ENCODE measurements at regions not wholly inside any gene's neighbourhood (a gene's known extent, or its start where the extent isn't known, plus 50 kb on each side); places are given as distances from the start of the nearest gene placed in this dataset.

DNA sequence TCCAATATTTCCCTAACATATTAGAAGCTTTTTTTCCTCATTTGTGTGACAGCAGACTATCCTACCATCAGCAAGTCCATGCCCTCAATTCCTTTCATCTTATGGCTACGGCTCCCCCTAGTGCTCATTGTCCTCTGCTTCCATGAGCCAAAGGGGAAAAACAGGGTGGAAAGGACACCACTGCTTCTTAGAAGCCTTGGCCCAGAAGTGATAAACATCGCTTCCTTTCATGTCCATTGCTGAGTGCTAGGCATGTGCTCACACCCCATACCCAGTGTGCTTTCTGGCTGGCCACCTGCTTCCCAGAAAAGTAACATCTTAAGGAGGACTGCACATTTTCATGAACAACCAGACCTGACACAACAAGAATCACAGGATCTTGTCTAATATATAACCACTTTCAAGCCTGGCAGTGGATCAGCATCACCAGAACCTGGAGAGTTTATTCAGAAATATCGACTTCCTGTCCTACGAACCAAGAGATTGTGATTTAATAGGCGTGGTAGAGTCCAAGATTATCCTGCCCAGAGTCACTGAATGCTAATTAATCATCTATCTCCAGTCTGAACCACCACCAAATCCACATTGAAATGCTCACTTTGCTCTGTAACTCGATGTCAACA is 650.5 kb upstream of the SORCS1 start:
- TF ChIP-seq ZNF132 (tag by site-specific recombination; IDR thresholded peaks at IDR 0.05; ENCODE audit: borderline replicate concordance) (no peak), ZNF350 (tag by site-specific recombination; IDR thresholded peaks at IDR 0.05) (no peak), ZNF292 (tag by site-specific recombination; IDR thresholded peaks at IDR 0.05; ENCODE audit: borderline replicate concordance, low read depth) (no peak), KLF1 (tag by site-specific recombination; IDR thresholded peaks at IDR 0.05) (no peak)
- TF ChIP-seq, protein P1, sequence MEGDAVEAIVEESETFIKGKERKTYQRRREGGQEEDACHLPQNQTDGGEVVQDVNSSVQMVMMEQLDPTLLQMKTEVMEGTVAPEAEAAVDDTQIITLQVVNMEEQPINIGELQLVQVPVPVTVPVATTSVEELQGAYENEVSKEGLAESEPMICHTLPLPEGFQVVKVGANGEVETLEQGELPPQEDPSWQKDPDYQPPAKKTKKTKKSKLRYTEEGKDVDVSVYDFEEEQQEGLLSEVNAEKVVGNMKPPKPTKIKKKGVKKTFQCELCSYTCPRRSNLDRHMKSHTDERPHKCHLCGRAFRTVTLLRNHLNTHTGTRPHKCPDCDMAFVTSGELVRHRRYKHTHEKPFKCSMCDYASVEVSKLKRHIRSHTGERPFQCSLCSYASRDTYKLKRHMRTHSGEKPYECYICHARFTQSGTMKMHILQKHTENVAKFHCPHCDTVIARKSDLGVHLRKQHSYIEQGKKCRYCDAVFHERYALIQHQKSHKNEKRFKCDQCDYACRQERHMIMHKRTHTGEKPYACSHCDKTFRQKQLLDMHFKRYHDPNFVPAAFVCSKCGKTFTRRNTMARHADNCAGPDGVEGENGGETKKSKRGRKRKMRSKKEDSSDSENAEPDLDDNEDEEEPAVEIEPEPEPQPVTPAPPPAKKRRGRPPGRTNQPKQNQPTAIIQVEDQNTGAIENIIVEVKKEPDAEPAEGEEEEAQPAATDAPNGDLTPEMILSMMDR (tag by site-specific recombination; IDR thresholded peaks at IDR 0.05) = peak; percentile 28; the same call in 1 of the 2 replicates
- TF ChIP-seq, protein P2, sequence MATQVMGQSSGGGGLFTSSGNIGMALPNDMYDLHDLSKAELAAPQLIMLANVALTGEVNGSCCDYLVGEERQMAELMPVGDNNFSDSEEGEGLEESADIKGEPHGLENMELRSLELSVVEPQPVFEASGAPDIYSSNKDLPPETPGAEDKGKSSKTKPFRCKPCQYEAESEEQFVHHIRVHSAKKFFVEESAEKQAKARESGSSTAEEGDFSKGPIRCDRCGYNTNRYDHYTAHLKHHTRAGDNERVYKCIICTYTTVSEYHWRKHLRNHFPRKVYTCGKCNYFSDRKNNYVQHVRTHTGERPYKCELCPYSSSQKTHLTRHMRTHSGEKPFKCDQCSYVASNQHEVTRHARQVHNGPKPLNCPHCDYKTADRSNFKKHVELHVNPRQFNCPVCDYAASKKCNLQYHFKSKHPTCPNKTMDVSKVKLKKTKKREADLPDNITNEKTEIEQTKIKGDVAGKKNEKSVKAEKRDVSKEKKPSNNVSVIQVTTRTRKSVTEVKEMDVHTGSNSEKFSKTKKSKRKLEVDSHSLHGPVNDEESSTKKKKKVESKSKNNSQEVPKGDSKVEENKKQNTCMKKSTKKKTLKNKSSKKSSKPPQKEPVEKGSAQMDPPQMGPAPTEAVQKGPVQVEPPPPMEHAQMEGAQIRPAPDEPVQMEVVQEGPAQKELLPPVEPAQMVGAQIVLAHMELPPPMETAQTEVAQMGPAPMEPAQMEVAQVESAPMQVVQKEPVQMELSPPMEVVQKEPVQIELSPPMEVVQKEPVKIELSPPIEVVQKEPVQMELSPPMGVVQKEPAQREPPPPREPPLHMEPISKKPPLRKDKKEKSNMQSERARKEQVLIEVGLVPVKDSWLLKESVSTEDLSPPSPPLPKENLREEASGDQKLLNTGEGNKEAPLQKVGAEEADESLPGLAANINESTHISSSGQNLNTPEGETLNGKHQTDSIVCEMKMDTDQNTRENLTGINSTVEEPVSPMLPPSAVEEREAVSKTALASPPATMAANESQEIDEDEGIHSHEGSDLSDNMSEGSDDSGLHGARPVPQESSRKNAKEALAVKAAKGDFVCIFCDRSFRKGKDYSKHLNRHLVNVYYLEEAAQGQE (tag by site-specific recombination; IDR thresholded peaks at IDR 0.05) = no peak
